ENCODE measurements at regions not wholly inside any gene's neighbourhood (a gene's known extent, or its start where the extent isn't known, plus 50 kb on each side); places are given as distances from the start of the nearest gene placed in this dataset.
"Not testable (repeated sequence)": the region's sequence is repeated elsewhere in the genome, so short reads cannot be mapped to it uniquely, and the experiment has no call there.

DNA sequence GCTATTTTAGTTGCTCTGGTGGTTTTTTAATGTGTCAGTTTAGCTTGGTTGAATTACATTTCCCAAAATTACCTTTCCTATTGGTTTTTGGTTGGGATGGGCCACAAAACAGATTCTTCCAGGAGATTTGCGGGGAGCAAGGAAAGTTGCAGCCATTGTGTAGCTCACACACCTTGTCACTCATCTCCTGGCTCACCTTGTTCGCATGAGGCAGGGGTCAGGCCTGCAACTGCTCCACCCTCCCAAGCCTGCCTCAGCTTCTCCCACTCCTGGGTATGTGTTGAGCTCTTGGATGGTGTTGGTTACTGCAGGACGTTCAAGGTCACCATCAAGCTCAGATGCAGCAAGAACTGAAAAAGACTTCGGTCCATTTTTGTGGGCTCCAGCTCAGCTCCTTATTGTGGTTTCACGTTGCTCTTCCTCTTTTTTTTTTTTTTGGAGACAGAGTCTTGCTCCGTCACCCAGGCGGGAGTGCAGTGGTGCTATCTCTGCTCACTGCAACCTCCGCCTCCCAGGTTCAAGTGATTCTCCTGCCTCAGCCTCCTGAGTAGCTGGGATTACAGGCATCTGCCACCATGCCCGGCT is 95.6 kb upstream of the METTL14 start:
- DNase-seq: no peak

DNA sequence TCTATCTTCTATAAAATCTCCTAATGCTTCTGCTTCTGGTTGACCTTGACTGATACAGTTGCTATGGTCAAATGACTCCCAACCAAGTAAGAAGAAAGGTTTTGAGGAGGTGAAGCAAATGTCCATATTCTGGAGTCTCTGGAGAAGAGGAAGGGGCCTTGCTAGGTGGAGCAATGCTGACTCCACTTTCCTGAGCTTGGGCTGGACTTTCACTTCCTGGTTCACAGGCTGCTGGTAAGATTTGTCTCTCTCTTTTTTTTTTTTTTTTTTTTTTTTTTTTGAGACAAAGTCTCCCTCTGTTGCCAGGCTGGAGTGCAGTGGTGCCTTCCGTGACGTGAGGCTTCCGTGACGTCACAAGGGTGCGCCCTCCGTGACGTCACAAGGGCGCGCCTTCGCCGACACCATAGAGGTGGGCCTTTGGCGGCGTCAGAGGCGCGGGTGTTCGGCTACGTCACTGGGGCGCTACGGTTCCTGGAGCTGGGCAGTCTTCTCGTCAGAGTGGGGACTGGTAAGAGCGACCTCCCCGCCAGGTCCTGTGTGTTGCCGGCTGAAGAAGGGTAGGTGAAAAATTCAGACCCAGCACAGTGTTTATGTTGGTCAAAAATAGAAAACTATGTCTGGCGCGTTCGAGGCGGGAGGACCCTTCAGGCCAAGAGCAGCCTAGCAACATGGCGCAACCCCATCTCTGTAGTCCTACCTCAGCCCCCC is 93.7 kb upstream of the METTL14 start:
- peak; percentile 28 for DNase-seq

DNA sequence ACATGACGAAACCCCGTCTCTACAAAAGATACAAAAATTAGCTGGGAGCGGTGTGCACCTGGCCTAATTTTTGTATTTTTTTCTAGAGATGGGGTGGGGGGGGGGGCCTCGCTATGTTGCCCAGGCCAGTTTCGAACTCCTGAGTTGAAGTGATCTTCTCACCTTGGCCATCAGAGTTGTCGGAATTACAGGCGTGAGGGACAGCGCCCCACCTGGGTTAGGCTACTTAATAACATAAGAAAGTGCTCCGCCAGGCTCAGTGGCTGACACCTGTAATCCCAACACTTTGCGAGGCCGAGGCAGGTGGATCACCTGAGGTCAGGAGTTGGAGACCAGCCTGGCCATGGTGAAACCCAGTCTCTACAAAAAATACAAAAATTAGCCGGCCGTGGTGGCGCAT is 92.9 kb upstream of the METTL14 start:
- not testable (repeated sequence) for DNase-seq

DNA sequence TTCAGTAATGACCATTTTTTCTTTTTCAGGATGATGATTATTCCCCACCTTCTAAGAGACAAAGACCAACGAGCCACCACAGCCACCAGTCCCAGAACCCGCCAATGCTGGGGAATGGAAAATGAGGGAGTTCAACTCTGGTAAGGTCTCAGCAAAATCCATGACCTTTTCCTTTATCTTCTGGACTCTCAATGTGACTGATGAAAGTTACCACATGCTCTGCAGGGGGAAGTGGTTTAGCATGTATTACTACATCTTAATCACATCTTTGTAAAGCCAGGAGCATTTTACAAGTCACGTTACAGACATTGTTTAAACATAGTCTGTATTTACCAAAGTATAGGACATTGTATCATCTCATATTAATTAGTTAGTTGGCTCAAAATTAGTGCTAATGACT is 89.3 kb upstream of the METTL14 start:
- not testable (repeated sequence) for DNase-seq

DNA sequence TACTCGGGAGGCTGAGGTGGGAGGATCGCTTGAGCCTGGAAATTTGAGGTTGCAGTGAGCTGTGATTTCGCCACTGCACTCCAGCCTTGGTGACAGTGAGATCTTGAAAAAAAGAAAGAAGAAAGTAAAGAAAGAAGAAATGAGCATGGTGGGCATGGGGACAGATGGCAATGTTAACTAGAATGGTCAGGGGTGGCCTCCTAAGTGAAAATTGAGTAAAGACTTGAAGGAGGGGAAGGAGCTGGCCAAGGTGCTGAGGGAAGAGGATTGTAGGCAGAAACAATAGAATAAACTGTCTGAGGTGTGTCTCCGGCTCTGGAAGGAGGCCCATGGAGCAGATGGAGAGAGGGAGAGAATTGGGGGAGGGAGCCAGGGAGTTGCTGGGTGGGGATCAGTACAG is 60.1 kb upstream of the METTL14 start:
- not testable (repeated sequence) for DNase-seq

DNA sequence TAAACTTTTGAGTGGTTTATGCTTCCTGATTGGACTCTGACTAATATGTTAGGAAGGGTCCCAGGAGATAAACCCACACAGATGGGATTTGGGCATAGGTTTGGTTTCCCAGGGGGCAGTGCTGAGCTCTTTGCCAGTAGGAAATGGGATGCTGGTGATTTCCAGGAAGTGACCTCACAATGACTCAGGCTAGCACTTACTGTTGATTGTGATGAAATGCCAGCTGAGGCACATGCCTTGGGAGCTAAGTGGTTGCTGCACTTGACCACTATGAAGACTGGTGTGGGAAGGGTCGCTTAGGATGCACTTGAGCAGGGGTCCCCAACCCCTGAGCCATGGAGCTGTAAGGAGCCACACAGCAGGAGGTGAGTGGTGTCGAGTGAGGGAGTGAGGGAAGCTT is 55.5 kb upstream of the METTL14 start:
- DNase-seq: not testable (repeated sequence)

DNA sequence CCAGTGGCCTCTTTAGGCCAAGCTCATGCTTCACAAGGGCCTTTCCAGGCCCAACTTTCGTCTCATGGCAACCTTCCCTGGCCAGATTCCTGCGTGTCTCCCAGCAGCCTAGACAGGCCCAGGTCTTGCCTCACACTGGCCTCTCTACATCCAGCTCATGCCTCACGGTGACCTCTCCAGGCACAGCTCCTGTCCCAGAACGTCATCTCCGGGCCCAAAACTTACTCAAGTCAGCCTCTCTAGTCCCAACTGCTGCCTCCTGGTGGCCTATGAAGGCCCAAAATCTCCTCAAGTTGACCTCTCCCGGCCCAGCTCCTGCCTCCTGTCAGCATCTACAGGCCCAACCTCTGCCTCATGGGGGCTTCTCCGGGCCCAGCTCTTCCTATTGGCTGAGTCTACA is 54.3 kb upstream of the METTL14 start:
- DNase-seq: not testable (repeated sequence)

DNA sequence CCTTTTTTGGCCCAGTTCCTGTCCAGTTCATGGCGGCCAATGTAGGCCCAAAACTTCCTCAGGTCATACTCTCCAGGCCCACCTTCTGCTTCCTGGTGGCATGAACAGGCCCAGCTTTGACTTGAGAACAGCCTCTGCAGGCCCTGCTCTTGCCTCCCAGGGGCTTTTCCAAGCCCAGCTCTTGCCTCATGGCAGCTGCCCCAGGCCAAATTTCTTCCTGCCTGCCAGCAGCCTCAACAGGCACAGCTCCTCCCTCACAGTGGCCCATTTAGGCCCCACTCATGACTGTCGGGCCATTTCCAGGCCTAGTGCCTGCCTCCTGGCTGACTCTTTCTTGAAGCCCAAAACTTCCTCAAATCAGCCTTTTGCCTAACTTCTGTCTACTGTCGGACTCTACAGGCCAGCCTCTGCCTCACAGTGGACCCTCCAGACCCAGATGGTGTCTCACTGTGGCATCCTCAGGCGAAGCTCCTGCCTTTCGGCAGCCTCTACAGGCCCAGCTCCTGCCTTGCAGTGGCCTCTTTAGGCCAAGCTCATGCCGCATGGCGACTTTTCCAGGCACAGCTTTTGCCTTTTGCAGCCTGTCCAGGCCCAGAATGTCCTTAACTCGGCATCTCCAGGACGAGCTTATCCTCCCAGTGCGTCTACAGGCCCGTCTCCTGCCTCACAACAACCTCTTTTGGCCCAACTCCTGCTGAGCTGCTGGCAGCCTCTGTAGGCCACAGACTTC is 53.7 kb upstream of the METTL14 start:
- not testable (repeated sequence) for DNase-seq

DNA sequence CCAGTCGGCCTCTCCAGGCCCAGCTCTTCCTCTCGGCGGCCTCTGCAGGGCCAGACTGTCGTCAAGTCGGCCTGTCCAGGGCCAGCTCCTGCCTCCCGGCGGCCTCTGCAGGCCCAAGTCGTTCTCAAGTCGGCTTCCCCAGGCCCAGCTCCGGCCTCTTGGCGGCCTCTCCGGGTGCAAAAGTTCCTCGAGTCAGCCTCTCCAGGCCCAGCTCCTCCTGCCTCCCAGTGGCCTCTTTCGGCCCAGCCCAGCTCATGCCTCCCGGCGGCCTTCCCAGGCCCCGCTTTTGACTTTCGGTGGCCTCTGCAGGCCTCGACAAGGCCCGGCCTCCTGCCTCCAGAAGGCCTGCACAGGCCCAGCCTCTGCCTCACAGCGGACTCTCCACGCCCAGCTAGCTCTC is 51.7 kb upstream of the METTL14 start:
- DNase-seq: not testable (repeated sequence)

DNA sequence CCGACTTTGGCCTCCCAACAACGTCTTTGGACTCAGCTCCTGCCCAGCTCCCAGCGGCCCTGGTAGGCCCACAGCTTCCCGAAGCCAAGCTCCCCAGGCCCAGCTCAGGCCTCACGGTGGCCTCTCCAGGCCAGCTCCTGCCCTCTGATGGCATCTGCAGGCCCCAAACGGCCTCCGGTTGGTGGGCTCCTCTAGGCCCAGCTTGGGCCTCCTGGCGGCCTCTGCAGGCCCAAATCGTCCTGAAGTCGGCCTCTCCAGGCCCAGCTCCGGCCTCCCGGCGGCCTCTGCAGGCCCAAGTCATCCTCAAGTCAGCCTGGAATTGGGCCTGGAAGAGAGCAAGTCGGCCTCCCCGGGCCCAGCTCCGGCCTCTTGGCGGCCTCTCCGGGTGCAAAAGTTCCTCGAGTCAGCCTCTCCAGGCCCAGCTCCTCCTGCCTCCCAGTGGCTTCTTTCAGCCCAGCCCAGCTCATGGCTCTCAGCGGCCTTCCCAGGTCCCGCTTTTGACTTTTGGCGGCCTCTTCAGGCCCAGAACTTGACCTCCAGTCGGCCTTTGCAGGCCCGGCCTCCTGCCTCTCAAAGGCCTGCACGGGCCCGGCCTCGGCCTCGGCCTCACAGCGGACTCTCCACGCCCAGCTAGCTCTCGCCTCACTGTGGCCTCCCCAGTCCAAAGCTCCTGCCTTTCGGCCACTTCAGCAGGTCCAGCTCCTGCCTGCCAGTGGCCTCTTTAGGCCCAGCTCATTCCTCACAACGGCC is 50.9 kb upstream of the METTL14 start:
- not testable (repeated sequence) for DNase-seq

Measured in cortex of kidney (tissue), 1 donor.